Calu3 (cell line): ENCODE measurements at regions not wholly inside any gene's neighbourhood (a gene's known extent, or its start where the extent isn't known, plus 50 kb on each side); places are given as distances from the start of the nearest gene placed in this dataset.

Experiments
- BruUV-seq: library from RNA; stranded (reverse); fragments of 400-500 nt; replicated peaks from 2 replicates; lab custom pipeline; 2021; lab: Mats Ljungman, UMichigan
- CTCF ChIA-PET: fragments of 300-600 bp; sonication (Branson Sonifier 250); formaldehyde crosslinking; loops from one replicate; lab custom pipeline; 2022; ENCODE audit warnings: antibody characterized with exemption; lab: Charles Lee
- DNase-seq: peaks from one replicate; pipeline ENCODE4 v3.0.0; 2022
- H3K27ac Mint-ChIP-seq: one replicate; pipeline ENCODE4 v1.8.0; 2022; ENCODE audit warnings: mixed read lengths; ENCODE audit not compliant: unreplicated experiment
- H3K27me3 Mint-ChIP-seq: one replicate; pipeline ENCODE4 v1.8.0; 2022; ENCODE audit warnings: mixed read lengths; ENCODE audit not compliant: unreplicated experiment
- H3K36me3 Mint-ChIP-seq: one replicate; pipeline ENCODE4 v1.8.0; 2022; ENCODE audit warnings: mild to moderate bottlenecking, moderate library complexity, mixed read lengths; ENCODE audit not compliant: insufficient read depth, unreplicated experiment
- H3K4me1 Mint-ChIP-seq: one replicate; pipeline ENCODE4 v1.8.0; 2022; ENCODE audit warnings: mild to moderate bottlenecking, low read depth, mixed read lengths; ENCODE audit not compliant: unreplicated experiment
- H3K4me3 Mint-ChIP-seq: one replicate; pipeline ENCODE4 v1.8.0; 2022; ENCODE audit warnings: mild to moderate bottlenecking, low read depth, moderate library complexity, mixed read lengths; ENCODE audit not compliant: unreplicated experiment
- H3K9me3 Mint-ChIP-seq: one replicate; pipeline ENCODE4 v1.8.0; 2022; ENCODE audit warnings: low read depth, mixed read lengths; ENCODE audit not compliant: unreplicated experiment
- intact Hi-C: fragments of 100-400 bp; cut with micrococcal nuclease; formaldehyde crosslinking; loops from one replicate; pipeline ENCODE4 v1.10.0; 2022; ENCODE audit not compliant: unreplicated experiment
- TF ChIP-seq, protein P1 (sequence below): fragments of 200-600 bp; IDR thresholded peaks from one replicate; pipeline ENCODE4 v1.8.0; 2022; ENCODE audit warnings: antibody characterized with exemption; ENCODE audit not compliant: unreplicated experiment

DNA sequence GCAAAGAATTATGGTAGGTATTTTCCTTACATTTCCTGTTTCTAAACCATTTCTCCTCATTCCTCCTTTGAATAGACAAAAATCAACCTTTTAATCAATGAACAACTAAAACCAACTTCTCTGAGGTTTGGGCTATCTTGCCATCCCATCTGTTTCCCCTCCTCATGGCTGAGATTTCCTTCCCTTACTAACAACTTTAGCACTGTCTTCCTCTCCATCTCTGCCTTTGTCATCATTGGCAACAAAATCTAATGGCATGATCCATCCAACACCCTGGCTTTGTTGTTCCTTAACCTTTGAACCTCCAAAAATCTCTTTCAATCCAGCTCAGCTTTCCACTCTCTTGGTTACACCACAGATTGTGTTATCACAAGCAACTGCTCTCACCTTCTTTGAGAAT is 95.3 kb upstream of the FAM136A start:
- intact Hi-C loops: no loop called here
- TF ChIP-seq, protein P1, sequence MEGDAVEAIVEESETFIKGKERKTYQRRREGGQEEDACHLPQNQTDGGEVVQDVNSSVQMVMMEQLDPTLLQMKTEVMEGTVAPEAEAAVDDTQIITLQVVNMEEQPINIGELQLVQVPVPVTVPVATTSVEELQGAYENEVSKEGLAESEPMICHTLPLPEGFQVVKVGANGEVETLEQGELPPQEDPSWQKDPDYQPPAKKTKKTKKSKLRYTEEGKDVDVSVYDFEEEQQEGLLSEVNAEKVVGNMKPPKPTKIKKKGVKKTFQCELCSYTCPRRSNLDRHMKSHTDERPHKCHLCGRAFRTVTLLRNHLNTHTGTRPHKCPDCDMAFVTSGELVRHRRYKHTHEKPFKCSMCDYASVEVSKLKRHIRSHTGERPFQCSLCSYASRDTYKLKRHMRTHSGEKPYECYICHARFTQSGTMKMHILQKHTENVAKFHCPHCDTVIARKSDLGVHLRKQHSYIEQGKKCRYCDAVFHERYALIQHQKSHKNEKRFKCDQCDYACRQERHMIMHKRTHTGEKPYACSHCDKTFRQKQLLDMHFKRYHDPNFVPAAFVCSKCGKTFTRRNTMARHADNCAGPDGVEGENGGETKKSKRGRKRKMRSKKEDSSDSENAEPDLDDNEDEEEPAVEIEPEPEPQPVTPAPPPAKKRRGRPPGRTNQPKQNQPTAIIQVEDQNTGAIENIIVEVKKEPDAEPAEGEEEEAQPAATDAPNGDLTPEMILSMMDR: no peak
- no peak for DNase-seq
- no peak overlapping the region for H3K4me3 Mint-ChIP-seq
- no peaks in the 10 kb centered on the region for H3K4me1 Mint-ChIP-seq
- no TSS peak for BruUV-seq
- CTCF ChIA-PET: interaction anchor here (1.2 kb wide), 1 partner anchor 29 kb away, joined by 3 read pairs; no protein-coding TSS in a partner anchor
- H3K36me3 Mint-ChIP-seq: no peaks in the 10 kb centered on the region
- H3K27ac Mint-ChIP-seq: no peak overlapping the region
- H3K27me3 Mint-ChIP-seq: peaks cover 27% of the 10 kb centered on the region
- no peaks in the 10 kb centered on the region for H3K9me3 Mint-ChIP-seq

DNA sequence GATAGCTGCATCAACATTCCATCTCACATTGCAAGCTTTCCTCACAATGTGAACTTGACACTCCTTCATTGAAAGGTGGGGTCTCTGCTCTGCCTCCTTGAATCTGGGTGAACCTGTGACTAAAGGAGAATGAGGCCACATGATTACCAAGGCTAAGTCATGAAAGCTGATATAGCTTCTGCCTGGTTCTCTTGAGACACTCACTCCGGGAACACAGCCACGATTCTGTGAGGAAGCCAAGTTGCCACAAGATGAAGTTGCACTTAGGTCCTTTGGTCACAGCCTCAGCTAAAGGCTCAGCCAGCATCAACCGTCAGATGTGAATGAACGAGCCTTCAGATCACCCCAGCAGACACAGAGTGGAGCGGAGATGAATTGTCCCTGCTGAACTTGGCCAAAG is 94.7 kb upstream of the FAM136A start:
- no TSS peak for BruUV-seq
- DNase-seq: no peak
- intact Hi-C loops: no loop called here
- CTCF ChIA-PET: interaction anchor here (0.7 to 1.2 kb wide), 2 partner anchors 30 to 39 kb away, joined by 3 read pairs; no protein-coding TSS in a partner anchor
- peaks cover 27% of the 10 kb centered on the region for H3K27me3 Mint-ChIP-seq
- H3K27ac Mint-ChIP-seq: no peak overlapping the region
- no peaks in the 10 kb centered on the region for H3K36me3 Mint-ChIP-seq
- H3K4me3 Mint-ChIP-seq: no peak overlapping the region
- TF ChIP-seq, protein P1: no peak
- H3K4me1 Mint-ChIP-seq: no peaks in the 10 kb centered on the region
- H3K9me3 Mint-ChIP-seq: no peaks in the 10 kb centered on the region

DNA sequence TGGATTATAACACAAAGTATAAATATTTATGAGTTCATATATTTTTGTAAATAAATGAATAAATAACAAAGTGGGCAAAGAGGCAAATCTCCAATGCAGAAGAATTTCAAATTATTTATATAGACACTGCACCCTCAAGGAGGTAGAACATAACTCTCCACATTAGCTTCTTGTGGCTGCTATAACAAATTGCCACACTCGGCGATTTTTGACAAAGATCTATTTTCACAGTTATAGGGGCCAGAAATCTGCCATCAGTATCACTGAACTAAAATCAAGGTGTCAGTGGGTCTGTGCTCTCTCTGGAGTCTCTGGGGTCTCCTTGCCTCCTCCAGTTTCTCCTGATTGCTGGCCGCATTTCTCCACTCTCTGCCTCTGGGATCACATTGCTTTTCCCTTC is 92.0 kb upstream of the FAM136A start:
- no TSS peak for BruUV-seq
- TF ChIP-seq, protein P1: no peak
- intact Hi-C loops: no loop called here
- H3K27me3 Mint-ChIP-seq: peaks cover 24% of the 10 kb centered on the region
- H3K27ac Mint-ChIP-seq: no peak overlapping the region
- no peaks in the 10 kb centered on the region for H3K36me3 Mint-ChIP-seq
- no peaks in the 10 kb centered on the region for H3K4me1 Mint-ChIP-seq
- no peaks in the 10 kb centered on the region for H3K9me3 Mint-ChIP-seq
- no peak for DNase-seq
- CTCF ChIA-PET: interaction anchor here (0.6 kb wide), 1 partner anchor 62 kb away, joined by 6 read pairs; no protein-coding TSS in a partner anchor
- H3K4me3 Mint-ChIP-seq: no peak overlapping the region

DNA sequence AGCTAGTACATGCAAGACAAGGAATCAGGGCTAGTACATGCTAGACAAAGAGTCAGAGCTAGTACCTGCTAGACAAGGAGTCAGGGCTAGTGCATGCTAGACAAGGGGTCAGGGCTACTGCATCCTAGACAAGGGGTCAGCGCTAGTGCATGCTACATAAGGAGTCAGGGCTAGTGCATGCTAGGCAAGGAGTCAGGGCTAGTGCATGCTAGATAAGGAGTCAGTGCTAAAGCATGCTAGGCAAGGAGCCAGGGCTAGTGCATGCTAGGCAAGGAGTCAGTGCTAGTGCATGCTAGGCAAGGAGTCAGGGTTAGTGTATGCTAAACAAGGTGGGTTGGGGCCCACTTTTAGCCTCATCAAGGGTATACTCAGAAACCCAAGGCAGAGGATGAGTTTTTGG is 90.1 kb upstream of the FAM136A start:
- Mint-ChIP-seq H3K36me3 (no peaks in the 10 kb centered on the region), H3K9me3 (no peaks in the 10 kb centered on the region), H3K4me1 (peaks cover 8% of the 10 kb centered on the region), H3K4me3 (no peak overlapping the region), H3K27ac (no peak overlapping the region), H3K27me3 (peaks cover 5% of the 10 kb centered on the region)
- no peak for DNase-seq
- CTCF ChIA-PET: no interaction called here
- TF ChIP-seq, protein P1: no peak
- BruUV-seq: no TSS peak
- intact Hi-C loops: no loop called here
